HG03439 (cell line): ENCODE measurements at regions not wholly inside any gene's neighbourhood (a gene's known extent, or its start where the extent isn't known, plus 50 kb on each side); places are given as distances from the start of the nearest gene placed in this dataset.
A peak's percentile ranks its signal among the peaks of the same experiment; 100 is the strongest.
"Not testable (repeated sequence)": the region's sequence is repeated elsewhere in the genome, so short reads cannot be mapped to it uniquely, and the experiment has no call there.

Experiments
- ATAC-seq: cut with Tn5 transposase; IDR thresholded peaks from one replicate; pipeline ENCODE4 v1.9.1; 2021; ENCODE audit warnings: mild to moderate bottlenecking, moderate library complexity; ENCODE audit not compliant: unreplicated experiment

DNA sequence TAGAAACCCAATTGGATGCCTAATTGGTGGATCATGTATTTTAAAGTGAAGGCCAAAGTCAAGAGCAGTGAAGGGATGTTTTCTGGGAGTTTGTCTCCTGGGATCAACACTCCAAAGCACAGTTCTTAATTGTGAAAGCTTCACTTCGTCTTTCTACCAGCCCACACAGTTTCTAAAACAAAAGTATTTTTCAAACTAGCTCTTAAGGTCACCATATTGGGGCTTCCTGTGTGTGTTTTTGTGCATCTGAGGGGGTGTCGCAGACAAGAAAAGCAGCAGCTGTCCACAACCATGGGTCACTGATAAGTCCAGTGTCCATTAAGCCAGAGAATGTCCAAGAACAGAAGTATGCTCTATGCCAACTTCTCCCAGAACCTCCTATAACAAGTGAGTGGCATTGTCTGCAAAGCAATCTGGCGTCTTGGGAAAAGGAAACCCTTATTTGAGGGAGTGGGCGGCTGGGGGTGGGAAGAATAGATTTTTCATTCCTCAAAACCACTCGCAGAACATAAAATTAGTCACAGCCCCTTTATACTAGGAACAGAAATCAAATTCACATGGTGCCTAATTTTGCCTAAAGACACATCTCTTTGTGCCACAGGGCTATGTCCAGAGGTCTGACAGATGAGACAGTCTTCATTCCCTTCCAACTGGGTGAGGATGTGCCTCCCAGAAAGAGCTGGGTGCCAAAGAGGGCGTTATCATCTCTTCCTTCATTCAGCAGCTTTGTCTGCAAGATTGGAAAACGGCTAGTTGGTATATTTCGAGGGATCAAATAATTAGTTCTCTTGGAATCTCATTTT lies 610.4 kb downstream of the BCOR start:
- ATAC-seq, result no peak

DNA sequence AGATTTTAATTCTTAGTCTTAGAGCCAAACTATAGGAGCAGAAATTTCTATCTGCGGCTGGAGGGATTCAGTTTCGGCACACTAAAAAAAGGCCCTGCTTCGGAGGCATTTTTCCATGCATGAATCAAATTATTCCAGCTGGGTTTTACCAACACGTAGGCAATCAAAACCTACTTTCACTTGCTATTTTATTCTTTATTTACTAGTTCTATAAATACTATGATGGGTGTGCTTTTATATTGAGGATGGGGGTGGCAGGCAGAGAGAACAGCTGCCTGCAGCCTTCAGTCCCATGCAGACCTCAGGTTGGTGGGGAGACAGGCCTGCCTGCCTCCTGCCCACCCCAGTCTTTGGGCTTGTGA lies 609.8 kb downstream of the BCOR start:
- no peak for ATAC-seq

DNA sequence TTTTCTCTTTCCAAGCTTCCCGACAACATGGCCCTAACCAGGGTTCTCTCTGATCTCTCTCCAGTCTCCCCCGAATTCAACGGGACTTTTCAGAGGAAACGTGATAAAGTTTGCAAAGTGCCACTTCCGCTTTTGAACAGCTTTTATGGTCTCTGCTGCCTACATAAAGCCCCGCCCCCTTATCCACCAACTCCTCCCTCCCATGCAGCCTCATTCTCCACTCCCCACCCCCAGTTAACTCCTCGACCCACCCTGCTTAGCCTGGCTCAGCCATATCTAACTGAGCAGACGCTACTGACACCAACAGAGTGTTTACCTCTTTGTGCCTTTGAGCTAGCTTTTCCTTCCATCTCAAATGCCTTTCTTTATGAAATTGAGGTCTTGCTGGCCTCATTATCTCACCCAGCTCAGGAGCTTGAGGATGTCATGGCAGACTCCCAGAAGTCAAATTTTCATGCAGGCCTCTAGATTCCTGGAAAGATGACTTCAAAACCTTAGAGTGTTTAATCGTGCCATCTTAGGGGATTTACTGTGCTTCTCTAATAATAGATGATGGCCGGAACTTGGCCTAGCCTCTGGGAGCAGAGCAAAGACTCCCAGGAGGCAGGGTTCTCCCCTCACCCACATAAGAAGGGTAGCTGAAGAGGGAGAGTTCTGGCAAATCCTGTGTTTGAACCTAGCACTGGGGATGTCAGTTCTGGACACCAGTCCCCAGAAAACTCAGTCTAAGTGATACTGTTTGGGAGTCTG lies 606.0 kb downstream of the BCOR start:
- ATAC-seq, result peak; percentile 69

DNA sequence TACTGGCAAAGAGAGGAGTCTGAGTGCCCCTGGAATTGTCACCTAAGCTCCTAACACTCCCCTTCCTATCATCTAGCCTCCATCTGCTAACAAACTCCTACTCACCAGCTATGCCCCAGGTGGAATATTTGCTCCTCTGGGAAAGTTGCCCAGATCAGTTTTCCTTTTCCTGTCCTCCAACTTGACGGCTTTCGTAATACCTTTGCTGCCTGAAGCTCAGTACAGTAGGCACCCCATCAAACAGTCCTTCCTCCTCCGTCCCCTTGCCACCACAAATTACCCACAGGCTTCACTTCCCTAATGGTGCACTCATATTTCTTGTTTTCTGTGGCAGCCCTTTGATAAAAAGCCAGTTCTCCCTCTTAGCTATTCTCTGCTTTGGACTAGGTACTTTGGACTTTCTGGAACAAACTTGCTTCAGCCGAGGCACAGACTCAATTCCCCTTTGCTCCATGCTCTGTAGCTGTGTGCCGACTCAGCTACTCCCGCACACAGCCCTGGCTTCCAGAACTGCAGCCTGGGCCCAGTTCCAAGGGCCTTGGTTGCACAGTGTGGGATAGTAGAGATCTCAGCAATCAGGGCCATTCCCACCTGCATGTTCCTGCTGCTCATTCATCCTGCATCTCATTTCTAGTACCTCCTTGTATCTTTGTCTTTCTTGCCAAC lies 605.1 kb downstream of the BCOR start:
- no peak for ATAC-seq

DNA sequence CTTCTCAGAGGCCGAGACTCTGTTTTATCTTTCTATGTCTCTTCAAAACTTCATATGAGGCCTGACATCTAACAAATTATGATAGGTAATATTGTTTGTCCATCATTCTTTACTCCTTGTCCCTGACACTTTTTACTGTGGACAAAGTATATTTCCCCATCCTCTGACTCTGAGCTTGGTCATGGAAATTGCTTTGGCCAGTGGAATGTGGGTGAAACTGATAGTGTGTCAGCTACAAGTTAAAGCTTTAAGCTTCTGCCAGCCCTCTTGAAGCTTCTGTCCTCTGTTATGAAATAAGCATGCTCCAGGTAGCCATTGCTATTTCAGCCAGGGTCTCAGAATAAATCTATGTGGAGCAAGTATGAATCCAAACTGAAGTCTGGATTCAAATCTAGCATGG lies 604.6 kb downstream of the BCOR start:
- no peak for ATAC-seq

DNA sequence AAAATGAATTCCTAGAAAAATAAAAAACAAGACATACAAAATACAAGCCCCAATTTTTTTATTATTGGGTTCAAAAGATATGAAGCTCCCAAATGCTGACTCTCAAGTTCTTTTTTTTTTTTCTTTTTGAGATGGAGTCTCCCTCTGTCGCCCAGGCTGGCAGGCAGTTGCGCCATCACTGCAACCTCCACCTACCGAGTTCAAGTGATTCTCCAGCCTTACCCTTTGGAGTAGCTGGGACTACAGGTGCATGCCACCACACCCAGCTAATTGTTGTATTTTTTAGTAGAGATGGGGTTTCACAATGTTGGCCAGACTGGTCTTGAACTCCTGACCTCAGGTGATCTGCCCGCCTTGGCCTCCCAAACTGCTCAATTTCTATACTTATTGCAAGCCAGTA lies 600.6 kb downstream of the BCOR start:
- ATAC-seq, result not testable (repeated sequence)

DNA sequence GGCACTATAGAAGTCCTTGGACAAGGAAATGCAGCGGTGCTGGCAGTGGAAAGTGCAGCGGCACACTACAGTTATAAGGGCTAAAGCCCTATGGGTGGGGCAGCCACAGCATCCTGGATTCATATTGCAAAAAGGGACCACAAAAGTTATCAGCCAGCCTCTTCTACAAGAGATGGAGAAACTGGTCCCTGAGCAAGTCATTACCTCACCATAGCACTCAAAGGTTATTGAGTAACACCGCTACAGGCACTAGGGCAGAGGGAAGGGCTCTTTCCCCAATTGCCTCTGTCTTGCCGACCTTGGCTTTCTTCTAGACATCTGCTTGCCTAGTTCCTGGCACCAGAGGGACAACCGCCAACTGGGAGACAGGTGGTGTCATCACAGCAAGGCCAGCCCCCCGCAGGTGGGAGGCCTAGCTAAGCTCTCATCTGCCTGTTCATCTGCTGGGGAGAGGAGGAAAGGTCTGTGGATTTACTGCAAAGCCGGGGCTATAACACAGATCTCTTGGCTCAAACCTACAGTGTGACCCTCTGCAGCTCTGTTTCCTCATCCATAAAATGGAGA lies 600.0 kb downstream of the BCOR start:
- no peak for ATAC-seq

DNA sequence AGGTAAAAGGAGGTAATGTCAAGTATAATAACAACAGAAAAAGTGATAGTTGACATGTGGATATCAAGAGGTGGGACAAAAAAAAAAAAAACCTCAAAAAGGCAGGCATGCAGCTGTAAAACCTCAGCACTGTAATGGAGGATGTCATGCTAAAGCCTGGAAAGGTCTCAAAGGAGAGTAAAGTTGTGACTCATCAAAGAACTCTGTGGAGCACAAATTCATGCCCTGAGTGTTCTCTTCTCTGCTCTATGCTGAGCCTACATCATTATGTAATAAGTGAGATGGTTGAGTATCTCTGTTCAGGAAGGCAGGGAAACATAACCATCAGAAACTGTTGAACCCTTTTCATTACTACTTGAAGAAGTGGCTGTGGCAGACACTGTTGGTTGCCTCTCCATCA lies 597.8 kb downstream of the BCOR start:
- ATAC-seq, result no peak

DNA sequence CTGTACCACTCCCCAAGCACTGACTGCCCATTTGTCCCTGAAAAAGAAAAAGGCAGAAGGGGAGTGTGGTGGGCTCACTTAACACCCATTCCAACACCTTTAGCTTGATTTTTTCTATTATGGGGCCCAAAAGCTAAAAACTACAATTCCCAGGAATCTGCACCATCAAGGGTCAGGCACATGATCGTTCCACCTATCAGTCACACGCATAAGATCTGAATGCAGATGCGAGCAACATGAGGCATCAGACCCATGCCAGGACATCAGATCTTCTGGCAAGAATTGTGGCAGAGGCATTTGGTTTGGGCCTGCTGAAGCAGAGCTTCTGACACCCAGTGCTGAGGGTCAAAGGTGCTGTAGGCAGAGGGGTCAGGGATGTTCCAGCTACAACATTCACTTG lies 595.9 kb downstream of the BCOR start:
- no peak for ATAC-seq

DNA sequence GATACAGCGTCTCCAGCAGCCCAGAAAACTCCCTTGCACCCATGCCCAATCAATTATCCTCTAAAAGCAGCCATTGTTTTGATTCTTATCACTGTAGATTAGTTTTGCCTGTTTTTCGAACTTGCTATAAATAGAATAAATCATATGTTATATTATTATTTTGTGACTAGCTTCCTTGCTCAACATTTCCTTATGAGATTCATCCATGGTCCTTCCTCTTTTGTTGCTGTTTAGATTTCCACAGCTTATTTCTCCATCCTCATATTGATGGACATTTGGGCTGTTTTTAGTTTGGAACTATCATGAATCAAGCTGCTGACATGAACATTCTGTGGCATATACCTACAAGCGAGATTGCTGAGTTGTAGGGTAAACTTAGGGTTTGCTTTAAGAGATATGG lies 595.3 kb downstream of the BCOR start:
- ATAC-seq, result no peak

DNA sequence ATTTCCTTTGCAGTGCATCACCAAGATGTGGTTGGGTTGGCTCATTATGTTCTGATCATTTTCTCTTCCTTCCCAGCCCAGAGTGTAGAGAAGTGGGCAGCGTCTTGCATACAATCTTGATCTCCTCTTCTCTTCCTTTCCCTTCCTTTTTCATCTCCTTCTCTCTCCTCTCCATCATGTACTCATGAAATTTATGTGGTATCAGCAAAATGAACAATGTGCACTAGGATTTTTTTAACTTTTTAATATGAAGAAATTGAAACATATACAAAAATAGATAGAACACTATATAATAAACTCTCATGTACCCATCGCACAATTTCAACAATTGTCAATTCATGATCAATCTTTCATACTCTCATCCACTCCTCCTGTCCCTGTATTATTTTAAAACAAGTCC lies 593.5 kb downstream of the BCOR start:
- no peak for ATAC-seq

DNA sequence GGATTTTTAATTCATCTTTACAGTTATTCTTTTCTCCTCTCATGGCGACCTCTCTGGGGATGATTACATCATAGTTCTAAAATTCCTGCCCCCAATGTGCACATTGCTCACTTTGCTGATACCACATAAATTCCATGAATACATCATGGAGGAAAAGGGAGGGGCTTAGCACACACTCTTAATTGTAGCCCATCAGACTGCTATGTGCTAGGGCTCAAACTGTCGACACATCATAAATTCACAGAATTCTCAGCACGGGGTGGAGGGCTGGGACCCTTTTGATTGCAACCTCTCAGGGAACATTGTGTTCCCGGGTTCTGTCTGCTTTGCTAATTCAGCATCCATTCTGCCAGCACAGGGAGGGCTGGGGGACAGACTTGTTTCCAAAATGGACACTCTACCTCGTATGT lies 592.9 kb downstream of the BCOR start:
- no peak for ATAC-seq

DNA sequence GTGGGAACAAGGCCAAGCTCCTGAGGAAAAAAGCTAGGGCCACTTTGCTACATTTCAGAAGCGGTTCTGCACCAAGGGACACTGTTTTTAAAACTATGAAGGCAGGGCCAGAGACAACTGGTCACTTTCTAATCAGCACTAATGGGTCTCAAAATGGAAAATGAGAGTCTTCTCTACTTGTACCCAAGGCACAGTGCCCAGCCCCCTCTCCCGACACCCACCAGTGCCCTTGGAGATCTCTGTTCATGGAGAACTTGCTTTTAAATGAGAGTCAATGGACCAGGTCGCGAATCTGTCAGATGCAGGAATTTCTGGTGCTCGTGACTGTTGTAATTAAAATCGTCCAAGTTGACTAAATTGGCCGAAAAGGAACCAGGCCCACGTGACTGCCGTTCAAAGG lies 591.6 kb downstream of the BCOR start:
- ATAC-seq, result no peak

DNA sequence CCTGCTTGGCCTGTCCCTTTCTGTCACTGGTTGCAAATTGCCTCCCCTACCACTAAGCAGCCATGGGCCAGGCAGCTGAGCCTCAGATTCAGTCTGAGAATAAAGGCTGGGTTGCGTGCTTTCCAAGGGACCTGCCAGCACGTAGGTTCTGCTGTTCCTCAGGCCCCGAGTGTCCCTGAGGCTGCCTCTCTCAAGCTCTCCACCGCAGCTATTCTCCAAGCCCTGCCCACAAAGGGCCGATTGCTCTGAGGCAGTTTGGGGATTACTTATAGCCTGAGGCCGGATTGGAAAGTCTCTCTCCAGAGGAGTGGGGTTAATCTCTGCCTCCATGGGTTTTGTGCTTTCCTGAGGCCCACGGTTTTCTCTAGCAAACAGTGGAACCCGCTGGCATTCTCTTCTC lies 590.7 kb downstream of the BCOR start:
- ATAC-seq, result no peak

DNA sequence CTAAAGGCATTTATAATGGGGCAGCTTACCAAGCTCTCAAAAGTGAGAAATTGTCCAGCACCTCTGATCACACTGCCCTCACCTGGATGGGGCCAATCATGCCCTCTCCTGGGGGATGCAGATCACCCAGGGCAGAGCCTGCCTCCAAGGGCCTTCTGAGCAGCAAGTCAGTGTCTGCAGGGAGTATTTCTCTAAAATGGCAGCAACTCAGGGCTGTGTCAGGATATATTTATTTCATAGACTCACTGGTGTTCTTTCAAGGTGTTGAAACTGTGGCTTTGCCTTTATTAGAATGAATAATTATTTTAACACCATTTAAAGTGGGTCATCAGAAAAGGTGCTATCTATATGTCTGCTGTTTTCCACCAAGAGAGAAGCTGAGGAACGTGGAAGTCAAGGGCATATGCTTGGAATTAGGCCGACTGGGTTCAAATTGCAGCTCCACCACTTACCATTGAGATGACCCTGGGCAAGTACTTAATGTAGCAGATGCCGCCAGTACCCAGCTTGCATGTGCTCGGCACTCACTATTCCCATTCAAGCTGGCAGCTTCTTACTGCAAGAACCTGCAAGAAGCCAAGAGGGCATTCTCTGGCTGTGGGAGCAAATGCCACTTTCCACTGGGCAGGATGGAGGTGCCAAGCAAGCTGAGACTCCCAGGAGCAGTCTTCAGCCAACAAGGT lies 590.0 kb downstream of the BCOR start:
- no peak for ATAC-seq

DNA sequence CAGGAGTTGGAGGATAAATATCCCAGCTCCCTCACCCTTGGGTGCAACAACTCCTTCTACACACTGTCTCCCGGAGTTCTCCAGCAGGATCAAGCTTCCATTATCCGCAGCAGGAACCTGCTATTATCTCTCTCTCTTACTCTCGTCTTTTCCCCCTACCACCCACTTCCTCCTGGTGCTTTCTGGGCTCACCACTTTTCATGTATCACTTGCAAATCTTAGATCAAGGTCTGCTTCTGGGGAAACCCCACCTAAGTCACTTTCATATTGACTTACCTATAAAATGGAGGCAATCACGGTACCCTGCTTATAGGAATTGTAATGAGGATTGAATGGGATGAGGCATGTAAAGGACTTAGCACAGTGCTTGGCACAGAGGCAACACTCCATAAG lies 589.5 kb downstream of the BCOR start:
- ATAC-seq, result no peak

DNA sequence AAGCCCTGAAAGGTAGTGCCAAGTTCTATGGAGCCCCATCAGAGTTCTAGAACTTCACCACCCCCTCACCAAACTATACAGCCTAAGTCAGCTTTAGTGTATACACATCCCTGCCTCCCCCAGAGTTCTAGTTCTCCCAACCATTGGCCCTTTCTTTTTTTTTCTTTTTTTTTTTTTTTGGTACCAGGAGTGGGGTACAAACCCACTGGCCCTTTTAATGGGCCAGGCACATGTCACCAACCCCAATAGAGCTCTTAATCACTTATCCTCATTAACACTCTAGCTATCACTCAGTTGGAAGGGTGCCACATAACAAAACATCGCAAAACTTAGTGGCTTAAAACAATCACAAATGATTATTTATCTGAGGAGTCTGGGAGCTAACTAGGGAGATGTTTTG lies 588.6 kb downstream of the BCOR start:
- ATAC-seq, result no peak

DNA sequence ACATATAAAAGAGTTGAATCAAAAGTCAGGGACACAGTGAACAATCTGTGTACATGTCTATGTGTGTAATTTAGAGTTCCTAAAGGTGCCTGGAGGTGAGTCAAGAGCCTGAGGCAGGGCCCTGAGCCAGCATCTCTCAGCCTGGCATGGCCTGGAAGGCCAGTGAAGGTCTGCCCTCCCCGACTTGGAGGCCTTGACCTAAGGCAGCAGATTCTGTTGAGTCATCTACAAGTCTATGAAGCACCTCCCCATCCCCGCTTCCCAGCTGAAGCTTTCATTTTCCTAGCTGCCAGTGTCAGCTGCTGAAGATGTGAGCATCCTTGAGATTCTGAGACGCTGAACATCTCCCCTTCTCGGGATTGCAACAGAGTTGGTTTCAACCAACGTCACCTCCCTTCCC lies 583.9 kb downstream of the BCOR start:
- no peak for ATAC-seq

DNA sequence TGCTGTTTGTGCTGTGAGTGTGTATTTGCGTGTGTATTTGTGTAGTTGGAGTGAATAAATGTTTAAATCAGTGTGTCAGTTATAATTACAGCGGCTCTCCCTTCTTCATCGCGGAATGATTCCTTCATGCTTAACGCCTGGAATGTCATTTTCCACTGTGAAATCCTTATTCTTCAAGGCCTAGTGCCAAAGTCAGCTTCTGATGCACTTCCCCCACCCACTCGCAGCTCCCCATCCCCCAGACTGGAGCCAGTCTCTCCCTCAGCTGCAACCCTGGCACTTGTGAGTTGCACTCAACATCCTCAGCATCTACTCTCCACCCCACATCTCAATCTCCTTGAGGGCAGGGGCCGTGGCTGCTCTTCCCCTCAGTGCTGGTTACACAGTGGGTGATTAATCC lies 583.0 kb downstream of the BCOR start:
- ATAC-seq, result no peak

DNA sequence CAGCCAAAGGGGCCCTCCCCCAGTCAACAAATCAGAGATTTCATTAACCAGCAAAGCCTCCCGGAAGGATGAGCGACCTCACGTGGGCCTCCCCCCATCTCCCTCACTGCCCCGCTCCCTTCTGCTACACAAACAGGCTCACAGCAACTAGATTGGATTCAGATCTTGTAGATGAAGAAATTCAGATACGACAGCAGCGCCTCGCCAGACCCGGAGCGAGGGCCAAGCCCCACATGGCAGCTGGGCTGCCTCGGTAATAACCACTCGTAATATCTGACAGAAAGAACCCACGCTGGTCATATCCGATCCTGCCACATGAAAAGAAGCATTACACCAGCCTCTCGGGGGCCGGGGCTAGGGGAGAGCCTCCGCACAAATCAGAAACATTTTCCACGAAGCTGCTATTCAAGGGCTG lies 581.3 kb downstream of the BCOR start:
- ATAC-seq, result no peak

DNA sequence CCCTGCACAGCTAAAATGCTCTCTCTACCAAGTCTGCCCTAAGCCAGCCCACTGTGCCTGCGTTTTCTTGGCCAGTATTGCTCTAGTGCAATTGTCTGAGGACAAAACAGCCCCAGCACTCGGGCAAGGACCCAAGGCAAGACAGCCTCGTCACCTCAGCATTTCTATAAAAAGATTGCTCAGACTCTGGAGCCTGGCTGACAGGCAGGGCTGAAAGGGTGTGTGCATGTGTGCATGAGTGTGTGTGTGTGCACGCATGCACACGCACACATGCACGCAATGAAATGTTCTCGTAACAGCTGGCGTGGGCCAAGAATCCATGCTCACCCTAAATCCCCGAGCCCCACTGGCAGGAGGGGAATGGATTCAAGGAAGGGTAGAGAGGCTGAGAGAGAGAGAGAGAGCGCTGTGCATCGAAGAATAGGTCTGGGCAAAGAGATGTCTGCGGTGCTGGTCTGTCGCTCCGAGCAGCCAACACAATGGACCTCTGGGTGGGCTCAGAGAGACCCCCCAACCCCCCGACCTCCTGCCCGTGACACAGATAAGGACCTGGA lies 579.2 kb downstream of the BCOR start:
- no peak for ATAC-seq
